GM12864 (cell line): ENCODE measurements at regions not wholly inside any gene's neighbourhood (a gene's known extent, or its start where the extent isn't known, plus 50 kb on each side); places are given as distances from the start of the nearest gene placed in this dataset.

Experiments used
- DNase-seq: peaks from one replicate; pipeline ENCODE4 v3.0.0-alpha.2; 2011; ENCODE audit warnings: low read depth
- H3K4me3 ChIP-seq: 2 replicates; pipeline ENCODE4 v1.5.1; 2011; ENCODE audit warnings: mild to moderate bottlenecking, low read depth, low read length, control low read depth
- CTCF ChIP-seq: IDR thresholded peaks from 2 replicates; pipeline ENCODE4 v1.5.1; 2011; ENCODE audit warnings: low read depth, mild to moderate bottlenecking, moderate library complexity, low read length, control low read depth, inconsistent platforms; ENCODE audit errors: missing control alignments

DNA sequence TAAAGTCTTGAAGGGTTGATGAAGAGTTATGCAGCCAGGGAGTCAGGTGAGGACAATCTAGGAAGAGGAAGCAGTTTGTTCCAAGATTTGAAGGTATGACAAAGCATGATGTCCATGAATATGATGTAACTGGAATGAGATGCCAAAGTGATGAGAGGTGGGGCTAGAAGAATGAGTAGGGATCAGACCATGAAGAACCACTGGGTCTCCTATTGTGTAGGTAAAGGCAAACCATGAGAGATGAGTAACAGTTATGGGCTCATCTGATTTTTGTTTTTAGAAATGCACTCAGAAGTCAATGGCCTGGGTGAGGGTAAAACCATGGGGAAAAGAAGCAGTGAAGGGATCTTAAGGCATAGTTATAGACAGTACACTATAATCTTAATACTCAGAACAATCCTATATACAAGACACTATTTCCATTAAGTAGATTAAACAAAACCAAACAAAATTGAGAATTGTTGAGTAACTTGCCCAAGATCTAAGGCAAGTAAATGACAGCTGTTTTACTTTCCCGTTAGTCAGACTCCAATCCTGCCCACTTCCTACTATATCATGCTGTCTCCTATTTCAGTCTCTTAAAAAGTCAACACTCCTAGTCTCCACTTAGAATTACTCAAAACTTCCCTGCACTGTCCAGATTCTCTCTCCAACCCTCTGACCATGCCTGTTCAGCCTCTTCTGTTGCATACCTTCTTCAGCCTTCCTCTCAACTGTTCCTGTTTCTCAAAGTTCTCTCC is 393.8 kb upstream of the MEF2C start:
- DNase-seq: no peak
- no peak for TF ChIP-seq CTCF
- H3K4me3 ChIP-seq: no peak overlapping the region

GRCh38 chr5:89275066-89275855 is 392.3 kb upstream of the MEF2C start:
- TF ChIP-seq CTCF: no peak
- DNase-seq: no peak
- H3K4me3 ChIP-seq: no peak overlapping the region

DNA sequence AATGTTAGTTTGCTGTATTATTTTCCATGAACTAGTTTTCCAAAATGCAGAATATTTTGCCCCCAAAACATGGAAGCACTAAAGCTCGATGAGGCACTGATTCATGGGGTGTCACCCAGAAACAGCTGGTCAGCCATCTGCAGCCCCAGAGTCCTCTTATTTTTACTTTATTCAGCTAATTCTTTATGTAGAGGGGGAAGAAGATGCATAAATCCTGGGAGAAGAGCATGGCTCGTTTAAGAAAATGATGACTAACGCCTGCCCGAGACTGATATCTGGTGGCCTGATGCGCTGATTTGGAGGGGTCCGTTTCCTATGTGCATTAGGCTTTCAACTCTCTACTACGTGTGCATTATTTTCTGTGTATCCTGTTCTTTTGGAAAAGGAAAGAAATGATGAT is 390.3 kb upstream of the MEF2C start:
- DNase-seq: no peak
- H3K4me3 ChIP-seq: no peak overlapping the region
- TF ChIP-seq CTCF: no peak

GRCh38 chr5:89270901-89271300 is 387.9 kb upstream of the MEF2C start:
- no peak for DNase-seq
- H3K4me3 ChIP-seq: no peak overlapping the region
- no peak for TF ChIP-seq CTCF

- no peak for DNase-seq
- no peak for TF ChIP-seq CTCF
- H3K4me3 ChIP-seq: no peak overlapping the region
Observed at GRCh38 chr5:89269721-89270120, 386.7 kb upstream of the MEF2C start.

DNA sequence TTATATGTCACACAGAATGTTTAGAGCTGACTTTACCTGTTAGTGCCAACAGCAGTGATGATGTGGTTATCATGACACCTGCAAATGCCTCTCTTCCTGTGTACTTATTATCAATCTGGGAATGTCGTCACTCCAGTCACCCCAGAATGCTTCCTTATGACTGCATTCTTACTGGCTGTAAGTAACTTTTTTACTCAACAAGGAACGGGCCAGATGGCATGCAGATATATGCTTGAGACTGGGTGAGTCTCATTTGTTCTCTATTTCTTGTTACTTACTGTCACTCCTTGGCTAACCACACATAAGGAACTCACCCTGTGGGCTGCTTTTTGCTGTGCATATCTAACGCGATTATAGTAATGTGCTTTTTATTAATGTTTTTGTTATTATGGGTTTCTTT is 385.5 kb upstream of the MEF2C start:
- no peak for TF ChIP-seq CTCF
- no peak overlapping the region for H3K4me3 ChIP-seq
- DNase-seq: no peak
